ENCODE measurements at regions not wholly inside any gene's neighbourhood (a gene's known extent, or its start where the extent isn't known, plus 50 kb on each side); places are given as distances from the start of the nearest gene placed in this dataset.

DNA sequence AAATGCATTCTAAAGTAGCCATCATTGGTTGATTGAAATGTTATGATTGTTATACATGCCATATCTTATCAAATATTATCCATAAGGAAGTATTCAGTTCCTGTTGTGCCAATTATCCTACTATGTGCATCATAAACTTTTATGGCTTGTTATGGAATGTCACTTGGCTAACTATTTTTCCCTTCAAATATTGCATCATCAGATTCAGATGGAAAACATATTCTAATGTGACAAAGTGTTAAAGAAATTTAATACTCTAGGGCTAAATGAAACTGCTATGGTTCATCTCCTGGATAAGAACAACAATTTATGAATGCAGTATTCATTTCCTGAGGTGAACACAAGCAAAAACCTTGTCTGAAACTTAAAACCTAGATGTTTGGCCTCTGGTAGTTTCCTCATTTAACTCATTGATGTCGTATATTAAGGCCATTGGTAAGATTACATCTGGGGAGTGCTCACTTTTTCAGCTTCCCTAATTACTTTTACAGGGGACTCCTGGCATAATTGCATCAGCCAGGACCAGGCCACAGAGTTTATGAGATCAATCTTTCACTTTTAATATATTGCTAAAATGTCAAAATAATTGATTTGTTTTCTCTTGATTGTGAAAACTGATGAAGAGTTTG is 134.9 kb upstream of the CEP162 start (continued):
- TF ChIP-seq MZF1 (tag by site-specific recombination; IDR thresholded peaks at IDR 0.05; ENCODE audit: borderline replicate concordance), result peak; percentile 77
- no peak for TF ChIP-seq ZNF202 (tag by site-specific recombination; IDR thresholded peaks at IDR 0.05; ENCODE audit: borderline replicate concordance)
- TF ChIP-seq ZNF280D (tag by site-specific recombination; IDR thresholded peaks at IDR 0.05), result no peak
- TF ChIP-seq ZNF660 (tag by site-specific recombination; IDR thresholded peaks at IDR 0.05), result 0 out of 2 replicates have a peak, but pooled peaks have one; percentile 8
- peak; percentile 67; the same call in 1 of the 2 replicates for TF ChIP-seq KLF8 (tag by site-specific recombination; IDR thresholded peaks at IDR 0.05)

DNA sequence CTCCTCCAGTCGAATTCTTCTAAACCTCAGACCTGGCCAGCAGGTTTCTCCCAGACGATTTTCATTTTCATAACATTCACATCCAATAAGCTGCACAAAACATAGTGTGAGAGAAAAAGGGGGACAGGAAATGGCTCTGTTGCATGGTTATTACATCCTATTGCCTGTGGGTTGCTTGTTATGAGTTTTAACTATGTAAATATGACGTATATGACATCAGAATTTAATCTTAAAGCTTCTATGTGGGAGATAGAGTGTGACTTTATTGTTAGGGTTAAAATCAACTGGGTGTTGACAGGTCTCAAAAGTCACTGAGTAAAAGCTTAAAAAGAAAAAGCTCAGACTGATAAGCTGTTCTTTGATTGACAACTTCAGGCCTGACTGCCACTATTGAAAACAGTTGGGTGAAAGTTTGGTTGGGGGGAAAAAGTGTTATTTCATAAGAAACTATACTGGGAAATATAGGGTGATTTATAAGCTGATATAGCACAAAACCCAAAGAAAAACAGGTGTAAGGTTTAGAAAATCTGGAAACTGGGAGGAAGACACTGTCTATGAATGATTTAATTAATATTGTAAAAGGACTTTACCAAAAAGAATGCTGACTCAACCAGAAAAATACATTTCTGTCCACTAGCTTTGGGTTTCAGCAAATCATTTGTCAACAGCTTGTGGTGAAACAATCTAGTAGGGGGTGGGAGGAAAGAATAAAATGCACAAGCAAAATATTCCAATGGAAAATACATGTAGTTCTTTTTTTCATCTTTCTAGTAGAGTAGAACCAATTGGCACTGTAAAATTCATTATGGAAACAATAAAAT is 134.1 kb upstream of the CEP162 start:
- Histone ChIP-seq H3K27ac (ENCODE audit: extremely low read depth, low read depth, low read length) (no peak overlapping the region), H3K4me3 (ENCODE audit: low read depth, low read length) (no peak overlapping the region), H3K36me3 (ENCODE audit: control insufficient read depth in 2 of 2, insufficient read depth in 1 of 2, low read length in 2 of 2) (no peaks in the 10 kb centered on the region), H3K4me1 (ENCODE audit: control insufficient read depth, insufficient read depth, low read length) (peaks cover 2% of the 10 kb centered on the region; the same call in 1 of the 2 replicates), H3K9me3 (ENCODE audit: control insufficient read depth, insufficient read depth, low read depth, low read length) (no peaks in the 10 kb centered on the region)
- CTCF ChIA-PET, result interaction anchor here (0.6 to 0.7 kb wide), 4 partner anchors 11 to 417 kb away, joined by 3 to 6 read pairs (median 3); no protein-coding TSS in a partner anchor
- POLR2A ChIA-PET, result no interaction called here
- peak; percentile 39; the same call in 1 of the 2 replicates for TF ChIP-seq TCF7L2 (IDR thresholded peaks at IDR 0.05; ENCODE audit: borderline replicate concordance, low read depth, low read length)
- peak; percentile 77 for TF ChIP-seq ZNF629 (tag by site-specific recombination; IDR thresholded peaks at IDR 0.05)
- TF ChIP-seq, protein P1, sequence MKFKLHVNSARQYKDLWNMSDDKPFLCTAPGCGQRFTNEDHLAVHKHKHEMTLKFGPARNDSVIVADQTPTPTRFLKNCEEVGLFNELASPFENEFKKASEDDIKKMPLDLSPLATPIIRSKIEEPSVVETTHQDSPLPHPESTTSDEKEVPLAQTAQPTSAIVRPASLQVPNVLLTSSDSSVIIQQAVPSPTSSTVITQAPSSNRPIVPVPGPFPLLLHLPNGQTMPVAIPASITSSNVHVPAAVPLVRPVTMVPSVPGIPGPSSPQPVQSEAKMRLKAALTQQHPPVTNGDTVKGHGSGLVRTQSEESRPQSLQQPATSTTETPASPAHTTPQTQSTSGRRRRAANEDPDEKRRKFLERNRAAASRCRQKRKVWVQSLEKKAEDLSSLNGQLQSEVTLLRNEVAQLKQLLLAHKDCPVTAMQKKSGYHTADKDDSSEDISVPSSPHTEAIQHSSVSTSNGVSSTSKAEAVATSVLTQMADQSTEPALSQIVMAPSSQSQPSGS (tag by site-specific recombination; IDR thresholded peaks at IDR 0.05; ENCODE audit: low read depth), result peak; percentile 89
- TF ChIP-seq ZNF514 (tag by site-specific recombination; IDR thresholded peaks at IDR 0.05), result no peak
- no peak for TF ChIP-seq ZBTB1 (tag by site-specific recombination; IDR thresholded peaks at IDR 0.05)
- 0 out of 2 replicates have a peak, but pooled peaks have one; percentile 39 for TF ChIP-seq ZNF24 (tag by site-specific recombination; IDR thresholded peaks at IDR 0.05)
- TF ChIP-seq ZBTB21 (tag by site-specific recombination; IDR thresholded peaks at IDR 0.05), result no peak
- TF ChIP-seq, protein P2, sequence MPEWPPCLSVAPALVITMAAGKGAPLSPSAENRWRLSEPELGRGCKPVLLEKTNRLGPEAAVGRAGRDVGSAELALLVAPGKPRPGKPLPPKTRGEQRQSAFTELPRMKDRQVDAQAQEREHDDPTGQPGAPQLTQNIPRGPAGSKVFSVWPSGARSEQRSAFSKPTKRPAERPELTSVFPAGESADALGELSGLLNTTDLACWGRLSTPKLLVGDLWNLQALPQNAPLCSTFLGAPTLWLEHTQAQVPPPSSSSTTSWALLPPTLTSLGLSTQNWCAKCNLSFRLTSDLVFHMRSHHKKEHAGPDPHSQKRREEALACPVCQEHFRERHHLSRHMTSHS (tag by site-specific recombination; IDR thresholded peaks at IDR 0.05), result no peak
- TF ChIP-seq KLF7 (tag by site-specific recombination; IDR thresholded peaks at IDR 0.05; ENCODE audit: borderline replicate concordance), result no peak
- no peak for TF ChIP-seq ZNF677 (tag by site-specific recombination; IDR thresholded peaks at IDR 0.05)
- TF ChIP-seq ZXDB (tag by site-specific recombination; IDR thresholded peaks at IDR 0.05), result no peak
- TF ChIP-seq FEZF1 (tag by site-specific recombination; IDR thresholded peaks at IDR 0.05), result peak; percentile 79
- TF ChIP-seq ZNF473 (tag by site-specific recombination; IDR thresholded peaks at IDR 0.05), result no peak
- TF ChIP-seq ZEB2 (tag by site-specific recombination; IDR thresholded peaks at IDR 0.05), result peak; percentile 85
- TF ChIP-seq ZNF19 (tag by site-specific recombination; IDR thresholded peaks at IDR 0.05; ENCODE audit: low read depth), result no peak
- TF ChIP-seq ZNF626 (tag by site-specific recombination; IDR thresholded peaks at IDR 0.05), result no peak
- TF ChIP-seq ZNF416 (tag by site-specific recombination; IDR thresholded peaks at IDR 0.05), result no peak
- TF ChIP-seq WT1 (tag by site-specific recombination; IDR thresholded peaks at IDR 0.05), result 0 out of 2 replicates have a peak, but pooled peaks have one; percentile 20
- TF ChIP-seq ZNF175 (tag by site-specific recombination; IDR thresholded peaks at IDR 0.05), result no peak
- TF ChIP-seq SETDB1 (IDR thresholded peaks at IDR 0.05; ENCODE audit: insufficient read length, low read length), result peak; percentile 14
- TF ChIP-seq ZNF792 (tag by site-specific recombination; IDR thresholded peaks at IDR 0.05), result no peak
- 0 out of 2 replicates have a peak, but pooled peaks have one; percentile 4 for TF ChIP-seq ZFHX2 (tag by site-specific recombination; conservative IDR thresholded peaks at IDR 0.05)
- no peak for TF ChIP-seq ZNF184 (tag by site-specific recombination; IDR thresholded peaks at IDR 0.05)
- peak; percentile 32; the same call in 1 of the 2 replicates for TF ChIP-seq GLI2 (tag by site-specific recombination; IDR thresholded peaks at IDR 0.05; ENCODE audit: borderline replicate concordance, low read depth)
- no peak for TF ChIP-seq ZNF394 (tag by site-specific recombination; IDR thresholded peaks at IDR 0.05; ENCODE audit: borderline replicate concordance)

All from HEK293 (cell line).